ENCODE measurements at regions not wholly inside any gene's neighbourhood (a gene's known extent, or its start where the extent isn't known, plus 50 kb on each side); places are given as distances from the start of the nearest gene placed in this dataset.

DNA sequence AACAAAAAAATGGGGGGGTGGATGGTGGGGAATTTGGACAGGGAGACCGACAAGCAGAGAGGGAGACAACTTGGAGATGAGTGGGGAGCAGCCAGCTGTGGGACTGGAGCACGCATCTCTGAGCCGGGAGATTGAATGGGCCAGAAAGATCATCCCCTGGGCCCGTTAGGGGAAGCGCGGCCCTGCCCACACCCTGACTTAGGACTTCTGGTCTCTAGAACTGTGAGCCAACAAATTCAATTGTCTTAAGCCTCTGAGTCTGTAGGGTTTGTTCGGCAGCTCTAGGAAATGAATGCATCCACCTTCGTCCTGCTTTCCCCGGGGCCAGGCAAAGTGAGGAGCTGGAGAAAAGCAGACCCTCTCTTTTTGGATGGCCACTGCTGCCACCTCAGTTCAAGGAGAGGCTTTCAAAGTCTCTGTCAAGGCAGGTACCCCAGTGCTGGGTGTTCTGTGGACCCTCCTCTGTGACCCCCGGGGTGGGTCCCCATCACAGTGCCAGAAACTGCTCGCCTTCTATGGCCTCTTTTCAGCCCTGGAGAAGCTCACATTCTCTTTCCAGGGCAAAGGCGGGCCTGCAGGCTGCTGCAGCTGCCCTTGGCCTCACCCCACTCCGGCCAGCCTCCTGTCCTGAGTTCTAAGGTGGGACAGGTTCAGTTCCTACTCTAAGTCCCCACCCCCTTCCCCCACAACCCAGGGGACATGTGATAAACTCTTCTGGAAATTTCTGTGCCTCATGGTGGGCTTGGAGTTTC, 423.2 kb downstream of the RPS24 start:
- TF ChIP-seq CTCF (IDR thresholded peaks at IDR 0.05), result no peak
- TF ChIP-seq POLR2A (IDR thresholded peaks at IDR 0.05), result no peak

Measured in right lobe of liver (tissue), 4 donors.